Neural progenitor cell (in vitro differentiated cells): ENCODE measurements at regions not wholly inside any gene's neighbourhood (a gene's known extent, or its start where the extent isn't known, plus 50 kb on each side); places are given as distances from the start of the nearest gene placed in this dataset.

Experiments used
- DNase-seq: peaks from one replicate; pipeline ENCODE4 v3.0.0-alpha.2; 2016; ENCODE audit warnings: low spot score
- H2AFZ ChIP-seq: fragments of 200-600 bp; sonication (generic); replicated peaks from 2 replicates; pipeline ENCODE4 v1.6.1; 2016; ENCODE audit warnings: antibody characterized with exemption
- H3F3A ChIP-seq: fragments of 200-600 bp; sonication (generic); 2 replicates; pipeline ENCODE4 v1.6.1; 2016; ENCODE audit warnings: antibody characterized with exemption, low read depth
- H3K27ac ChIP-seq: fragments of 200-600 bp; sonication (generic); 2 replicates; pipeline ENCODE4 v1.5.1; 2016; ENCODE audit warnings: mild to moderate bottlenecking
- H3K27me3 ChIP-seq: fragments of 200-600 bp; sonication (generic); 2 replicates; pipeline ENCODE4 v1.6.1; 2016; ENCODE audit warnings: mild to moderate bottlenecking, moderate library complexity
- H3K36me3 ChIP-seq: fragments of 200-600 bp; sonication (generic); 2 replicates; pipeline ENCODE4 v1.5.1; 2016
- H3K4me1 ChIP-seq: fragments of 200-600 bp; sonication (generic); 2 replicates; pipeline ENCODE4 v1.6.1; 2016; ENCODE audit warnings: mixed run types
- H3K4me2 ChIP-seq: fragments of 200-600 bp; sonication (generic); 2 replicates; pipeline ENCODE4 v1.6.1; 2016
- H3K4me3 ChIP-seq: fragments of 200-600 bp; sonication (generic); 2 replicates; pipeline ENCODE4 v1.5.1; 2016
- H3K79me2 ChIP-seq: fragments of 200-600 bp; sonication (generic); 2 replicates; pipeline ENCODE4 v1.6.1; 2016; ENCODE audit warnings: low read depth
- H3K9ac ChIP-seq: fragments of 200-600 bp; sonication (generic); 2 replicates; pipeline ENCODE4 v1.6.1; 2016
- H3K9me3 ChIP-seq: fragments of 200-600 bp; sonication (generic); 2 replicates; pipeline ENCODE4 v1.5.1; 2016; ENCODE audit warnings: low read depth
- H4K20me1 ChIP-seq: fragments of 200-600 bp; sonication (generic); 2 replicates; pipeline ENCODE4 v1.6.1; 2016; ENCODE audit warnings: low read depth
- H3K27ac Mint-ChIP-seq: 3 replicates; pipeline ENCODE4 v1.8.0; 2021; ENCODE audit warnings: mixed read lengths
- H3K27me3 Mint-ChIP-seq: 2 replicates; pipeline ENCODE4 v1.8.0; 2022; ENCODE audit warnings: low read depth, mild to moderate bottlenecking, inconsistent platforms, moderate library complexity, mixed read lengths; ENCODE audit not compliant: insufficient read depth
- H3K36me3 Mint-ChIP-seq: 3 replicates; pipeline ENCODE4 v1.8.0; 2021; ENCODE audit warnings: mixed read lengths
- H3K4me1 Mint-ChIP-seq: 3 replicates; pipeline ENCODE4 v1.8.0; 2021; ENCODE audit warnings: mixed read lengths
- H3K4me3 Mint-ChIP-seq: 3 replicates; pipeline ENCODE4 v1.8.0; 2021; ENCODE audit warnings: mild to moderate bottlenecking, moderate library complexity, mixed read lengths
- H3K9me3 Mint-ChIP-seq: 3 replicates; pipeline ENCODE4 v1.8.0; 2020; ENCODE audit warnings: mixed read lengths
- CTCF ChIP-seq: fragments of 200-600 bp; sonication (generic); IDR thresholded peaks from 2 replicates; pipeline ENCODE4 v1.5.1; 2017; ENCODE audit warnings: antibody characterized with exemption, mild to moderate bottlenecking
- EZH2 ChIP-seq: fragments of 200-600 bp; sonication (generic); IDR thresholded peaks from 2 replicates; pipeline ENCODE4 v1.6.1; 2017; ENCODE audit warnings: antibody characterized with exemption, mild to moderate bottlenecking, moderate library complexity
- EZH2phosphoT487 ChIP-seq: fragments of 200-600 bp; sonication (generic); IDR thresholded peaks from 2 replicates; pipeline ENCODE4 v1.6.1; 2017; ENCODE audit warnings: antibody characterized with exemption

DNA sequence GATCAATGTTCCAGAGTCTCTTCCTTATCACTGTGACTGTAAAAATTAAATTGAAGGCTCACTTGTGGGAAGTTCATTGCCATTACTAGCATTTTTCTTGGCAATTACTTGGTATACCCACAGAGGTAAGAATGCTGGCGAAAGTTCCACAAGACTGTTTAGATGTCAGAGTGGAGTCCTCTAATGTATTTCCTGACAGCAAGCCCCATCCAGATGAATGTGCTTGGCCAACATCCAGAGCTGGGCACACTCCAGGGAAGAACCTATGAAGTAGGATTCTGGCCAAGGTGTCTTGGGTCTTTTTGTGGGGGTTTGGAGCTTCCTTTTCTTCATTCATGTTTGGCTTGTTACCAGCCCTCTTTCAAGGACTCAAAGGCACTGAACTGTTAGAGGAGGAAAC, 473.6 kb downstream of the DMAC1 start:
- no peak overlapping the region for H3K27ac ChIP-seq
- H3K27ac Mint-ChIP-seq: no peak overlapping the region
- no peaks in the 10 kb centered on the region for H3K36me3 Mint-ChIP-seq
- peaks cover 5% of the 10 kb centered on the region for H3K27me3 Mint-ChIP-seq
- H4K20me1 ChIP-seq: no peaks in the 10 kb centered on the region
- H3K4me1 ChIP-seq: no peaks in the 10 kb centered on the region
- no peak overlapping the region for H2AFZ ChIP-seq
- TF ChIP-seq EZH2phosphoT487 (no peak), CTCF (no peak), EZH2 (no peak)
- no peaks in the 10 kb centered on the region for H3K36me3 ChIP-seq
- H3F3A ChIP-seq: no peaks in the 10 kb centered on the region
- H3K27me3 ChIP-seq: no peaks in the 10 kb centered on the region
- no peak overlapping the region for H3K9ac ChIP-seq
- no peak for DNase-seq
- H3K79me2 ChIP-seq: no peaks in the 10 kb centered on the region
- H3K4me3 Mint-ChIP-seq: no peak overlapping the region
- H3K4me1 Mint-ChIP-seq: no peaks in the 10 kb centered on the region
- no peaks in the 10 kb centered on the region for H3K9me3 ChIP-seq
- H3K9me3 Mint-ChIP-seq: no peaks in the 10 kb centered on the region
- no peak overlapping the region for H3K4me3 ChIP-seq
- H3K4me2 ChIP-seq: no peak overlapping the region

DNA sequence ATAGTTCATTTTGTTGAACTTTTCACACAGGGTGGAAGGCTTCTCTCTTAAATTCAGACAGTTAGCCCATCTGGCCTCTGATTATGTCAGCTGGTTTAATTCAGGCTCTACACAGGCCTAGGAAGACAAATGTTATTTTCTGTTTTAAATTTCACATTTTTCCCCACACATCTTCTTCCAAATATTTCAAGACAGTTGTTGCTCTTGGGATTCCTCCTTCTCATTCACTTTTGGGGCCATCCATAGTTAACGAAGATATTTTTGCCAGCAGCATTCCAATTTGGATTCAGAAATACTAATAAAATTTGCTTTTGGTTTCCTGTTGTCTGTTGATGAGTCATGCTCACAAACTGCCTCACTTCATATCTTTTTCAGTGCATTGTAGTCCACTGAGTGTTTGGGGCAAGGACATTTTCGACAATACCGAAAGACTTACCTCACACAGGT, 475.4 kb downstream of the DMAC1 start:
- no peaks in the 10 kb centered on the region for H3K9me3 Mint-ChIP-seq
- Histone ChIP-seq H3K9ac (no peak overlapping the region), H3K9me3 (no peaks in the 10 kb centered on the region), H3K36me3 (no peaks in the 10 kb centered on the region), H3K27me3 (no peaks in the 10 kb centered on the region), H3K27ac (no peak overlapping the region), H3F3A (no peaks in the 10 kb centered on the region), H3K4me3 (no peak overlapping the region), H4K20me1 (no peaks in the 10 kb centered on the region), H3K4me2 (no peak overlapping the region), H3K4me1 (no peaks in the 10 kb centered on the region), H2AFZ (no peak overlapping the region), H3K79me2 (no peaks in the 10 kb centered on the region)
- H3K4me1 Mint-ChIP-seq: no peaks in the 10 kb centered on the region
- TF ChIP-seq CTCF: no peak
- no peak for TF ChIP-seq EZH2phosphoT487
- no peak for TF ChIP-seq EZH2
- DNase-seq: no peak
- no peak overlapping the region for H3K27ac Mint-ChIP-seq
- no peaks in the 10 kb centered on the region for H3K36me3 Mint-ChIP-seq
- H3K27me3 Mint-ChIP-seq: peaks cover 9% of the 10 kb centered on the region
- H3K4me3 Mint-ChIP-seq: no peak overlapping the region

GRCh38 chr9:7320841-7321240, 478.7 kb downstream of the DMAC1 start:
- Histone ChIP-seq H4K20me1 (no peaks in the 10 kb centered on the region), H3K4me3 (no peak overlapping the region), H3K4me2 (no peak overlapping the region), H2AFZ (no peak overlapping the region), H3K4me1 (peaks cover 9% of the 10 kb centered on the region), H3K9ac (no peak overlapping the region), H3F3A (no peaks in the 10 kb centered on the region), H3K79me2 (no peaks in the 10 kb centered on the region), H3K27ac (no peak overlapping the region), H3K9me3 (no peaks in the 10 kb centered on the region), H3K36me3 (no peaks in the 10 kb centered on the region), H3K27me3 (no peaks in the 10 kb centered on the region)
- no peak overlapping the region for H3K27ac Mint-ChIP-seq
- H3K4me1 Mint-ChIP-seq: peaks cover 10% of the 10 kb centered on the region
- no peak for DNase-seq
- H3K36me3 Mint-ChIP-seq: no peaks in the 10 kb centered on the region
- H3K27me3 Mint-ChIP-seq: peaks cover 4% of the 10 kb centered on the region
- H3K9me3 Mint-ChIP-seq: no peaks in the 10 kb centered on the region
- no peak overlapping the region for H3K4me3 Mint-ChIP-seq
- TF ChIP-seq EZH2: no peak
- TF ChIP-seq CTCF: no peak
- TF ChIP-seq EZH2phosphoT487: no peak
